GM19452 (cell line): ENCODE measurements at regions not wholly inside any gene's neighbourhood (a gene's known extent, or its start where the extent isn't known, plus 50 kb on each side); places are given as distances from the start of the nearest gene placed in this dataset.
"Not testable (repeated sequence)": the region's sequence is repeated elsewhere in the genome, so short reads cannot be mapped to it uniquely, and the experiment has no call there.

Source experiments
- ATAC-seq: cut with Tn5 transposase; IDR thresholded peaks from one replicate; pipeline ENCODE4 v1.9.1; 2021; ENCODE audit not compliant: unreplicated experiment

- no peak for ATAC-seq
These were observed 855.6 kb downstream of the SLC16A7 start for GRCh38 chr12:60451457-60451856.

DNA sequence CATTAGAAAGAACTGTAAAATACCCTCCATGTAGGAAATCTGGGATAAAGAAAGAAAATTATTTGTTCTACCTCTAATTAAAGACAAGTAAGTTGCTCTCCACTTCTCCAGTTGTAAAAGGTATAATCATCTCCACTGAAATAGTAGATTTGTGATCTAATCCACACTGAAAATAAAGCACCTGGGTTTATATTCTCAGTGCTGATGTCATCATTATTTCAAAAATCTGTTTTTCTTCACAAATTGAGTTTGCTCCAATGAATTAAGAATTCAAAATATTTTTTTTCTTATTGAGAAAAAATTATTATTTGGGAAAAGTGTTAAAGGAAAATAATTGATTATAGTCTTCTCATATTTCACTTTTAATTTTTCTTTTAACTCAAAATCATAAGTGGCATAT, 869.2 kb downstream of the SLC16A7 start:
- no peak for ATAC-seq

- no peak for ATAC-seq
These were observed 872.7 kb downstream of the SLC16A7 start for GRCh38 chr12:60468546-60468945.

DNA sequence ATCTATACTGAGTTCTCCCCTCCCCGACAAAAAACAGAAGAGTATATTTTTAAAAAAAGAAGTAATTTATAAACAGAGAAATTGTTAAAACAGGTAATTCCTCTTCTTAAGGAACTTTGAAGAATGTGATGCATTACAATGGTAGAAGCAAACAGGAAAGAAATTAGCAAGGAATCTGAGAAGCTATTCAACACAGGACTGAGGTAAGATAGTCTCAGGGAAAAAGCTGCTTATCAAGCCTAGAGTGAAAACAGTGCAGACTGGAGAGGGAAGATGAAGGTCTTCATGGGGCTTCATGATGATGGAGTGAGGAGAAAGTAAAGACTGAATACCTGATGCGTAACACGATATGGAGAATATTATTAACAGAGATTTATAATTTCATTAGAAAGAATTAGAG, 880.0 kb downstream of the SLC16A7 start:
- ATAC-seq, result no peak

DNA sequence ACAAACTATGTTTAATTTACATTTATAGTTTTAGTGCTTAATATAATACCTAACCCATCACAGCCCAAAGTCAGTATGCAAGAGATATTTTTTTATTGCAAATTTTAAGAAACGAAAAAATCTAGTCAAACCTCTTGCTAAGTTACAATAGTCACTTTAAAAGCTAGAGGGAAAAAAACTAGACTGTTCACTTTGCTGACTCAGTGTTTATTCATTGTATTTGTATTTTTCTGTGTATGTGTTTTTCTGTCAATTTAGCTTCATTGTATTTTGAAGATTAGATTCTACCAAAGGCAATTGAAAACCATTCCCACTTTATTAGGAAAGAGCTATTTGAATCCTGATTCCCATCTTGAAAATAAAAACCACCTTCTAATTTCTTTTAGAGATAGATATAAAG, 891.5 kb downstream of the SLC16A7 start:
- no peak for ATAC-seq

GRCh38 chr12:60489071-60489470, 893.2 kb downstream of the SLC16A7 start:
- no peak for ATAC-seq

DNA sequence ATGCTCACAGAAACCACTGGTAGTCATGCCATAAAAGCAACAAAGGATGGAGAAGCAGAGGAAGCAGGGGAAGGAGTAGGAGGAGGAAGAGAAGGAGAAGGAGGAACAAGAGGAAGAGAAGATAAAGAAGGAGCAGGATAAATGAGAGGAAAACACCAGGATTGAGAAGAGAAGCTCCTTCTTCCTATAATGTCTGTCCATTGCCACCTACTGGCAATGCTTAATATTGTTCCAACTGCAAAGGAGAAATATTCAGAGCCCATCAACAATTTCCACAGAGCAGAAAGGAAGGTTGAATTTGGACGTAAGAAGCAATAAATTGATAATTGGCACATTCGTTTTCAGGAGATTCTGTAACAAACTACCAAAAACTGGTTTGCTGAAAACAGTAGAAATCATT, 898.4 kb downstream of the SLC16A7 start:
- ATAC-seq, result no peak

GRCh38 chr12:60498656-60499055, 902.8 kb downstream of the SLC16A7 start:
- ATAC-seq, result no peak

- no peak for ATAC-seq
These were observed 905.4 kb downstream of the SLC16A7 start for GRCh38 chr12:60501124-60501729.

DNA sequence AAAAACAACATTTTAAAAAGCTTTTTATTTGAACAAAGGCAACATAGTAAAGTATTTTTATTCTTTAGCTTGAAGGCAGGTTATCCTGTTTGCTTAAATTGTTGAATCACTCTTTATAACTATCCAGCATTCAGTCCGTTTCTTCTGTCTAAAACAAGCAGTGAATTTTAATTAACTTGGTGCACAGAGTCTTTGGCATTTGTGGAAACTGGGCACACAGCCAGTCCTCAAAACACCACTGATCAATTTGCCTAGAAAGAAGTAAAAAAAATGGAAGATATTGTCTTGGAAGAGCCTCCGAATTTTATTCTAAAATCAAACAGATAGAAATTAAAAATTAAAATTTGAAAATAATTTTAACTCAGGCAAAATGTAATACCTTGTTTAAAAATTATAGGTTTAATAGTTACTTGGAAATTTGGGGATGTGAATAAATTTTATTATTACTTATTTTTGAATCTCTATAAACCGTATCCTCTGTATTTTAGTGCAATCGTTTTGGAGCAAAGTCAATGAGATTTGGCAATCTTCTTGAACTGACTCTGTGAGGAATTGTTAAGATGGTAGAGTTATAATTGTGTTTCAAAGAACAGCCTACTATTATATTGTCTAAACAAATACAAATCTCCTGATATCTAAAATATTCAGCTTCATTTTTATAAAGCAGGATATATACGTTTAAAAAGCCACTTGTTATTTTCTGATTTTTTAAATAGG, 927.0 kb downstream of the SLC16A7 start:
- no peak for ATAC-seq

DNA sequence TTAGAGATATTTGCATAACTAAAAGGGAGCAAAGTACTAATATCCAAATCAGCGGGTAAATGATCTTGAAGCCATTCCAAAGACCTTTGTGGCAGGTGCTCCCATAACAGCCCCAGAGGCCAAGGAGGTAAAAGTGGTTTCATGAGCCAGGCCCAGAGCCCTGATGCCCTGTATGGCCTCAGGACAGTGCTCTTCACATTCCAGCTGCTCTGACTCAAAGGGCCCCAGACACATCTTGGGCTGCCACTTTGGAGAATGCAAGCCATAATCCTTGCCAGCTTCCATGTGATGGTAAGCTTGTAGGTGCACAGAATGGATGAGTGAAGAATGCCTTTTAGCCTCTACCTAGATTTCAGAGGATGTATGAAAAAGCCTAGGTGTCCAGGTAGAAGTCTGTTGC, 933.4 kb downstream of the SLC16A7 start:
- no peak for ATAC-seq

DNA sequence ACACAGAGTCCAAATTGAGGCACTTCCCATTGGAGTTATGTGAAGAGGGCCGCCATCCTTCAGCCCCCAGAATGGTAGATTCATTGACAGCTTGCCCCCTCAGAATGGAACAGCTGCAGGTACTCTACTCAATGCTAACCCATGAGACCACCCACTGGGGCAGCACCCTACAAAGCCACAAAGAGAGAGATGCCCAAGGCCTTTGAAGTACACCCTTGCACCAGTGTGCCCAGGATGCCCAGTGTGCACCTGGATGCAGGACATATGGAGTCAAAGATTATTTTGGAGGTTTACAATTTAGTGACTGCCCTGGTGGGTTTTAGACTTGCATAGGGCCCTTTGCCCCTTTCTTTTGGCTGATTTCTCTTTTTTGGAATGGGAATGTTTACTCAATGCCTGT, 933.9 kb downstream of the SLC16A7 start:
- no peak for ATAC-seq

DNA sequence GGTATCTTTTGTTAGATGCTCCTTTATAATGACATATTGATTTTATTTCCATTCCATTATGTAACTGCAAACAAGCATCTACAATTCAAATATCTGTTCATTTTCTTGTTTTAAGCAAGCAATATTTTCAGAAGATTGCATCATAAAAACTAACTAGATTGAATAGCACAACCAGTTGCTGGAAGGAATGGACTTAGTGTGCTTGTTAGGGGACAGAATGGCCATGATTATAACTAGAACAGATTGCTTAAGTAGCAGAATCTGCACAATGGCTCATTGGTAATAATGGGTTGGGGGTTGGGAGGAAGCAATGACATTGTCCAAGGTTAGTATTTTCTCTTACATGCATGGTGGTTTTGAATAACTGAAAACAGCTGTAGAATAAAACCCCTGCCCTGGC, 939.5 kb downstream of the SLC16A7 start:
- ATAC-seq, result no peak

- no peak for ATAC-seq
These were observed 943.8 kb downstream of the SLC16A7 start for GRCh38 chr12:60539592-60539991.

- no peak for ATAC-seq
These were observed 973.1 kb downstream of the SLC16A7 start for GRCh38 chr12:60568914-60569313.

DNA sequence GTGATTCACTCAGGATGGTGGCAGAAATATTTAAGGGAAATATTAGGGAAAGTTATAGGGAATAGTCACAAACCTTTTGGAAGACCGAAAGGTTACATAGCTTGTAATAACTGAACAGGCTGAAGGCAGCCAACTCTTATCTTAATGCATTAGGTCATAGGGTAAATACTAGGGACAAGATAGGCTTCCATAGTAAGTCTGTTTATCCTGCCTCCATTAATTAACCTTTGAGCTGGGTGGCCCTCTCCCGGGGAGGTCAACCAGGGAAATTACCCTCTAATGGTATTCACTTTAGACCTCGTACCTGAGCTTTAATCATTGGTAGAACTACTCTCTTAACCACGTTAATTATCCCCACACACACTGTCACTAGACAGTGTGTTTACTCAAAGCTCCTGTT, 981.8 kb downstream of the SLC16A7 start:
- no peak for ATAC-seq

- ATAC-seq, result not testable (repeated sequence)
These were observed 991.8 kb downstream of the SLC16A7 start for GRCh38 chr12:60587664-60588063.

DNA sequence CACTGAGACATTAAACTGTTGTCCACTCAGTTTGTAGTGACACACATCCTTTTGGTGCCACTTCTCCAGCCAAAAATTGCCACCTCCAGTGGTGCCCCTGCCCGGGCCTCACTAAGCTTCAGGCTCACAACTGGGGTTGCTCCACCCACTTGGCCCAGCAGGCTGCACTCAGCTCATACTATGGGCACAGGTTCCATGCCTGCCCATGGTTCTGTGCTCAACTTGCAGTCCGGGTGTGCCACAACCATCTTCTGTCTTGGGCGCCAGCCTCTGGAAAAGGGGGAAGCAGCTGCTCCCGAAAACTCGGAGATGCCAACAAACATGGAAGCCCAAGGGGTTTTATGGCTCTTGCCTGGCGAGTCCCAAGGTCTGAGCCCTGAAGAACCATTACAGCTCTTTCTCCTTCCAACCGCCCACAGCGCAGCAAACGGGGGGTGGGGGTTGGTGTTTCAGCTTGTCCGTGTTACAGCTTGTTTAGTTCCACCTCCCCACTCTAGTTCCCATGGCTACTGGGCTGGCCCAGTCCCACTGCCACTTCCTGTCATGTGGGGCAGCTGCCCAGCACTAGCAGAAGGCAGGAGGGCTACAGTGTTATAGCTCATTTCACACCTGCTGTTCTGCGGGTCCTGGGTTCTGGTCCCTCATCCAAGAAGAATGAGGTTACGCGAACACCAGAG, 998.3 kb downstream of the SLC16A7 start:
- ATAC-seq, result no peak

- ATAC-seq, result no peak
These were observed 1006.8 kb downstream of the SLC16A7 start for GRCh38 chr12:60602601-60603000.

DNA sequence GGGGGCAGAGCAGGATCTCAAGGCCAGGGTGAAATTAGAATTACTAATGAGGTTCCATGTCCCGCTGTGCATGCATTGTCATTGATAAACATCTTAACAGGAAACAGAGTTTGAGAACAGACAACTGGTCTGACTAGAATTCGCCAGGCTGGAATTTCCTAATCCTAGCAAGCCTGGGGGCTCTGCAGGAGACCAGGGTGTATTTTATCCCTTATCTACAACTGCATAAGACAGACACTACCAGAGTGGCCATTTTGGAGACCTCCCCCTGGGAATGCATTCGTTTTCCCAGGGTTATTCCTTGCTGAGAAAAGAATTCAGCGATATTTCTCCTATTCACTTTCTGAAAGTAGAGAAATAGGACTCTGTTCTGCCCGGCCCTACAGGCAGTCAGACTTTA, 1007.6 kb downstream of the SLC16A7 start:
- not testable (repeated sequence) for ATAC-seq

DNA sequence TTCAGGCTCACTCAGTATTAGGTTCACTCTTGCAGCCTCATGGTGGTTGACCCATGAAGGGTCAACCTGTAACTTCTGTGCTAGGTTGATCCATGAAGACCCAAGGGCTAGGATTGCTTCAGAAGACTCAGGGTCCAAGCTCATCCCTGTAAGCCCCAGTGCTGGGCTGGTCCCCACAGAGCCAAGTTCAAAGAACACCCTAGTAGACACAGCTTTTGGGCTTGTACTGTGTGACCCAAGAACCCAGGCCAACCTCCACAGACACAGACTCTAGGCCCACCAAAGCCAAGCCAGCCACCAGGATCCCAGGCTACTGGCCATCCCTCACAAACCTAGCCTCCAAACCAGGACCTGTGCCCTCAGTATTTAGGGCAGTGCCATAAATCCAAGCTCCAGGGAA, 1020.6 kb downstream of the SLC16A7 start:
- no peak for ATAC-seq

- ATAC-seq, result no peak
These were observed 1035.0 kb downstream of the SLC16A7 start for GRCh38 chr12:60630796-60631195.
